Colonic mucosa (tissue), 4 donors: ENCODE measurements at regions not wholly inside any gene's neighbourhood (a gene's known extent, or its start where the extent isn't known, plus 50 kb on each side); places are given as distances from the start of the nearest gene placed in this dataset.

Experiments
- DNase-seq: peaks from one replicate; pipeline ENCODE4 v3.0.0-alpha.2; 2020
- H3K27ac ChIP-seq: fragments of 200-600 bp; one replicate; pipeline ENCODE4 v1.8.0; 2021
- H3K27me3 ChIP-seq: fragments of 200-600 bp; one replicate; pipeline ENCODE4 v1.8.0; 2021
- H3K36me3 ChIP-seq: fragments of 200-600 bp; one replicate; pipeline ENCODE4 v1.8.0; 2021
- H3K4me1 ChIP-seq: fragments of 200-600 bp; one replicate; pipeline ENCODE4 v1.8.0; 2021; ENCODE audit warnings: mild to moderate bottlenecking
- H3K4me3 ChIP-seq: fragments of 200-600 bp; one replicate; pipeline ENCODE4 v1.8.0; 2021
- H3K9ac ChIP-seq, 2 donors: one replicate each; pipeline ENCODE4 v1.7.0; 2013; ENCODE audit warnings: control low read depth in 2 of 2, low read depth in 2 of 2, low read length in 2 of 2
- H3K9me3 ChIP-seq: fragments of 200-600 bp; one replicate; pipeline ENCODE4 v1.8.0; 2021
- CTCF ChIP-seq: fragments of 200-600 bp; IDR thresholded peaks from one replicate; pipeline ENCODE4 v1.8.0; 2022; ENCODE audit warnings: antibody characterized with exemption, mild to moderate bottlenecking
- intact Hi-C: fragments of 100-400 bp; cut with DNase I; formaldehyde crosslinking; loops from one replicate; pipeline ENCODE4 v1.14.1; 2022
- donor health status: healthy.
- donor health status: DM: no; HTN: no; CAD: no.
- donor health status: DM: no; HTN: no; CAD: no.

DNA sequence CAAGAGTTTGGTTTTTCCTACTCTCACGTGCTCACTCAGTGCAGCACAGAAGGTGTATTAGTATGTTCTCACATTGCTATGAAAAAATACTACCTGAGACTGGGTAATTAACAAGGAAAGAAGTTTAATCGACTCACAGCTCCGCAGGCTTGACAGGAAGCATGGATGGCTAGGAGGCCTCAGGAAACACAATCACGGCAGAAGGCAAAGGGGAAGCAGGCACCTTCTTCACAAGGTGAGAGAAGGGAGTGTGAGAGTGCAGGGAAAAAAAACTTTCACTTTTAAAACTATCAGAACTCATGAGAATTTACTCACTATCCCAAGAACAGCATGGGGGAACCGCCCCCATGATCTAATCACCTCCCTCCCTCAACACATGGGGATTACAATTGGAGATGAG, 185.8 kb upstream of the TMPO start:
- no peak overlapping the region for H3K27ac ChIP-seq
- no peaks in the 10 kb centered on the region for H3K4me1 ChIP-seq
- no peaks in the 10 kb centered on the region for H3K36me3 ChIP-seq
- TF ChIP-seq CTCF, result no peak
- intact Hi-C loops, result no loop called here
- no peaks in the 10 kb centered on the region for H3K27me3 ChIP-seq
- H3K4me3 ChIP-seq, result no peak overlapping the region
- no peaks in the 10 kb centered on the region for H3K9me3 ChIP-seq
- no peak for DNase-seq
- no peak overlapping the region for H3K9ac ChIP-seq

DNA sequence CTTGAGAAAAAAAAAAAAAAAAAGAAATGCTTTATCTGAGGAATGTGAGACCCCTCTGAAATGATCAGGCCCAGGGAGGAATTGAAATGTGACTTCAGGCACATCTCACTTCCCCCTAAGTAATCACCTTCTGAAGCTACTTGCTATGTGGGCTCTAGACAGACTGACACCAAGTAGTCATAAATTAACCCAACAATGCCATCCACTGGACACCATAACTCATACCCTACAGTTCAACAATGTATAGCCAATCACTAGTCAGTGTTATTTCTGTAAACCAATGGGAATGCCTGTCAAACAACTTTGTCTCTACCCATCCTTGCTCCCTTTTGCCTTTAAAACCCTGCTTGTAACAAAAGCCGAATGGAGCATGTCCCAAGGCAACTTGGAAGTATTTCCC, 182.7 kb upstream of the TMPO start:
- intact Hi-C loops, result no loop called here
- Histone ChIP-seq H3K36me3 (no peaks in the 10 kb centered on the region), H3K4me1 (no peaks in the 10 kb centered on the region), H3K9ac (no peak overlapping the region), H3K4me3 (no peak overlapping the region), H3K27me3 (no peaks in the 10 kb centered on the region), H3K27ac (no peak overlapping the region), H3K9me3 (no peaks in the 10 kb centered on the region)
- no peak for DNase-seq
- TF ChIP-seq CTCF, result no peak

DNA sequence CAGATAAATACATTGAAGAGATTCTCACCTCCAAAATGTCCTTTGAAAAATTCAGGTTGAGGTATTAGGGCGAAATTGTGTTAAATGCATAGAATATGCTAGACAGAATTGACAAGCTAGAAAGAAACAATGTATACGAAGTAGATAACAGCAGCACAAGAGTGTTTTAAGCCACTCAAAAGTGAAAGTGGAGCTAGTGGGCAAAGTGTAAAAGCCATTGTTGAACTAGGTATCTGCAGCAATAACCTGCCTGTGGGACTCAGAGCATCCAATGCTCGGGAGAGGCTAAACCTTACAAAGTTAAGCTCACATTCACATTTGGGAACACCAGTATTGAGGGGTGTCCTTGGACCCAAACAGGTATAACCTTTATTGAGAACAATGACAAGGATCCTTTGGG, 180.6 kb upstream of the TMPO start:
- H3K9me3 ChIP-seq, result no peaks in the 10 kb centered on the region
- TF ChIP-seq CTCF, result no peak
- H3K36me3 ChIP-seq, result no peaks in the 10 kb centered on the region
- DNase-seq, result no peak
- no peak overlapping the region for H3K9ac ChIP-seq
- H3K4me3 ChIP-seq, result no peak overlapping the region
- intact Hi-C loops, result no loop called here
- H3K27me3 ChIP-seq, result no peaks in the 10 kb centered on the region
- H3K27ac ChIP-seq, result no peak overlapping the region
- no peaks in the 10 kb centered on the region for H3K4me1 ChIP-seq

- H3K27me3 ChIP-seq, result no peaks in the 10 kb centered on the region
- no peak overlapping the region for H3K4me3 ChIP-seq
- H3K36me3 ChIP-seq, result no peaks in the 10 kb centered on the region
- no peaks in the 10 kb centered on the region for H3K9me3 ChIP-seq
- no peak for DNase-seq
- H3K4me1 ChIP-seq, result no peaks in the 10 kb centered on the region
- TF ChIP-seq CTCF, result no peak
- no peak overlapping the region for H3K27ac ChIP-seq
- H3K9ac ChIP-seq, result no peak overlapping the region
- intact Hi-C loops, result no loop called here
Observed at GRCh38 chr12:98341026-98341425, 174.4 kb upstream of the TMPO start.

DNA sequence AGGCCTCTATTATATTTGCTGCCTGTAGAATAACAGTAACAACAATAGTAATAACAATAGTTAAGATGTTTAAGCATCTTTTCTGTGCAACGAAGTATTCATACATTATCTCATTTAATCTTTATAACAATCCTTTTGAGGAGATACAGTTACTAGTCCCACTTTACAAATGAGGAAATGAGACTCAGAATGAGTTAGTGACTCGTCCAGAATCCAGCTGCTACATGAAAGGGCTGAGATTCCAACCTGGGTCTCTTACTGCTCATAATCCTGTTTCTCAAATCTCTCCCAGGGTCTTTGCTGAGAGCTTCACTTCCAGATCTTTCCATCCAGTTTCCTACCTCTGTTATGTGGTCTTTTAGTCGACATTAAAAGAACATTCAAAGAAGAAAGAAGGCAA, 173.7 kb upstream of the TMPO start:
- no peaks in the 10 kb centered on the region for H3K27me3 ChIP-seq
- H3K27ac ChIP-seq, result no peak overlapping the region
- H3K9ac ChIP-seq, result no peak overlapping the region
- no peaks in the 10 kb centered on the region for H3K36me3 ChIP-seq
- TF ChIP-seq CTCF, result no peak
- intact Hi-C loops, result no loop called here
- H3K4me3 ChIP-seq, result no peak overlapping the region
- no peak for DNase-seq
- H3K4me1 ChIP-seq, result no peaks in the 10 kb centered on the region
- H3K9me3 ChIP-seq, result no peaks in the 10 kb centered on the region

DNA sequence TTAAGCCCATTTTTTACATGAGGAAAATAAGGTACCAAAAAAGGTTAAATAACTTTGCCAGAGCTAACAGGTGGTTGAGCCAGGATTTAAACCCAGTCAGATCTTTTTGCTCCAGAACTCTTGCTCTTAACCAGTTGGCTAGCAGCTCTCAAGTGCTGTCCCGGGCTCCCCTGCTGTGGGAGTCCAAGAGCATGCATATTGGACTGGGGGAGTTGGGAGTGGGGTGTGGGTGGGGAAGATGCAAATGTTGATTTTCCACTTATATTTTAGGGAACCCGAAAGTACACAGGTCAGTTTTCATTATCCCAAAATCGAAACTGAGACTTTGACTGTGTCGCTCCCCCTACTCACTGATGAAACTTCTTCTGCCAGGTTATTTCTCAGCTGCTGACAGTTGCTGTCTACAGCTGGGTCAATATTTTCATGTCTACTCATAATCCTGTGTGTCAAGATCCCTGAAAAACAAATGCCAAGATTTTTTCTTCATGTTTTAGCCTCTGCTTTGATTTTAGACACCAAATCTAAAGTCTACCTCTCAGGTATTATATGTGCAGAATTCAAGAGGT, 172.3 kb upstream of the TMPO start:
- H3K4me3 ChIP-seq, result no peak overlapping the region
- no peaks in the 10 kb centered on the region for H3K9me3 ChIP-seq
- H3K36me3 ChIP-seq, result no peaks in the 10 kb centered on the region
- no peak for TF ChIP-seq CTCF
- H3K9ac ChIP-seq, result no peak overlapping the region
- H3K4me1 ChIP-seq, result no peaks in the 10 kb centered on the region
- intact Hi-C loops, result no loop called here
- no peaks in the 10 kb centered on the region for H3K27me3 ChIP-seq
- H3K27ac ChIP-seq, result no peak overlapping the region
- DNase-seq, result no peak
